ENCODE measurements at regions not wholly inside any gene's neighbourhood (a gene's known extent, or its start where the extent isn't known, plus 50 kb on each side); places are given as distances from the start of the nearest gene placed in this dataset.

DNA sequence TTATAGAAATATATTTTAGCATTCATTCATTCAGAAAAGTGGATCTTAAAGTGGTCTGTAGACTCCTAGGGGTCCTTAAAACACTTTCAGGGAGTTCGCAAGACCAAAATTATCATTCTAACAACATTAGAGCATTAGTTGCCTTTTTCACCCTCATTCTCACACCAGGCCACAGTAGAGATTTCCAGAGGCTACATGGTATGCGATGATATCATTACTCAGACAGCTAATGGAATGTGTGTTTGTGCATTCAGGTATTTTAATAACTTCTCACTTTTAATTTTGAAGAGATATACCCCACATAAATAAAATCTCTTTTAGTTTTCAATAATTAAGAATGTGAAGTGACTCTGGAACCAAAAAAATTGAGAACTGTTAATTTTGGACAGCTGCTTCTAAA is 206.9 kb downstream of the NSUN3 start:
- no peak for DNase-seq

- no peak for DNase-seq
These were observed 209.2 kb downstream of the NSUN3 start for GRCh38 chr3:94272016-94272415.

- no peak for DNase-seq
These were observed 218.1 kb downstream of the NSUN3 start for GRCh38 chr3:94280958-94281357.

DNA sequence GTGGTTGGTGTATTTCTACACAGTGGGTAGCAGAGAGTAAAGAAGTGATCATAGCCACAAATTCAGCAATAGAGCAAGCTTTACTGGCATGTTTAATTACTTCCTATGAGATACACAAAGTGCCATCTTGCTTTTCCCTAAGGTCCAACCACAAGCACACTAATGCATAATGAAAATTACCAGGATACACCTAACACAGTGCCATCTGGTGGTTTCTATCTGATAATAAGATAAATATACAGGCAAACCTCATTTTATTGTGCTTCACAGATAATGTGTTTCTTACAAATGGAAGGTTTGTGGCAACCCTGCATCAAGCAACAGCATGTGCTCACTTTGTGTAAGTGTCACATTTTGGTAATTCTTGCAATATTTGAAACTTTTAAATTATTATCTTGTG is 223.0 kb downstream of the NSUN3 start:
- no peak for DNase-seq

GRCh38 chr3:94291686-94292085 is 228.8 kb downstream of the NSUN3 start:
- no peak for DNase-seq

DNA sequence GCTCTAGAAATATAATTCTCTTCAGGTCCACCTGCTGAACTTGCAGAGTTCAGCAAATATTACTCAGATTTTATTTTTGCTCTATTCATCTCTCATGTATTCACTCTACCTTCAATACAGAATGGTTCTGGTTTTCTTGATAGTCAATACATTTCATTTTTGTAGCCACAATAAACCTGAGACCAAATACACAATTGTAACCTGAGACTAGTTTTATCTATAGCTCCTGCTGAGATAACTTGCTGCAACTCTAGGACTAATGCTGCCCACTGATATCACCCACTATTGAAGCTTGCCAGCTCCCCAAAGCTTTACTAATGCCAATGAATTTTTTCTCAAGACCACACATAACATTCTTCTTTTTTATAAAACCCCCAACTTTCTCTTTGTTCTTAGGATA is 229.3 kb downstream of the NSUN3 start:
- DNase-seq: no peak

GRCh38 chr3:94293793-94294195 is 230.9 kb downstream of the NSUN3 start:
- no peak for DNase-seq

GRCh38 chr3:94294806-94295205 is 231.9 kb downstream of the NSUN3 start:
- DNase-seq: no peak

DNA sequence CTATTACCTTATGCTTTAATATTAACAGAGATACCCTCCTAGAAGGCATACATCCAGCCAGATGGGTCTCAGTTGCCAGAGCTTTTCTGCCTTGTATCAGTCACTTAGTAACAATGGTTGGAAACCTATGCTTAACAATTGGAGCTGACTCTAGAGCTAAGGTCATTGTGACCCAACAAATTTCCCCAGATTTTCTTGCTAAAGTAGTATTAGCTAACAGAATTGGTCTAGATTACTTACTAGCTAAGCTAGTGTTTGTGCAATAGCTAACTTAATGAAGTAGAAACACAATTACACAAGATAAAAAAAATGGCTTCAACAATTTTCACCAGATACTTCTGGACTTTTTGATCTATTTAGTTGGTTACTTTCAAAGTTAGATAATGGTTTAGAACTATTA is 236.9 kb downstream of the NSUN3 start:
- no peak for DNase-seq

DNA sequence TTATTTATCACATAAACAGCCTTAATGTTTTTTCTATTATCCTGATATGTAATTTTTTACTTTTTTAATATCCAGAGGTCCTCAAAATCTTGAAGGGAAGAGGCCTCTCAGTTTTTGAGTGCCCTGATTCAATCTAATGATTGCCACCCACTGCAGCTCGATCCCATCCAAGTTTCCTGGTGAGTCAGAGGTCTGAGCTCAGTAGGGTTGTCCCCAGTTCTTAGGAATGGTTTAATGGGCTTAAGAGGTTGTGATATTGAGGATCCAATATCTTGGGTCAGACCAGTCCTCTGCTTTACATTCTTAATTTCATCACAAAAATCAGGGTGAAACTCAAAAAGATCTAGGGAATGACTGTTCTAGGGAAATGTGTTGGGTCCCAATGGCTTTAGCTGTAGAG is 238.5 kb downstream of the NSUN3 start:
- no peak for DNase-seq

- DNase-seq: no peak
These were observed 240.4 kb downstream of the NSUN3 start for GRCh38 chr3:94303266-94303665.

DNA sequence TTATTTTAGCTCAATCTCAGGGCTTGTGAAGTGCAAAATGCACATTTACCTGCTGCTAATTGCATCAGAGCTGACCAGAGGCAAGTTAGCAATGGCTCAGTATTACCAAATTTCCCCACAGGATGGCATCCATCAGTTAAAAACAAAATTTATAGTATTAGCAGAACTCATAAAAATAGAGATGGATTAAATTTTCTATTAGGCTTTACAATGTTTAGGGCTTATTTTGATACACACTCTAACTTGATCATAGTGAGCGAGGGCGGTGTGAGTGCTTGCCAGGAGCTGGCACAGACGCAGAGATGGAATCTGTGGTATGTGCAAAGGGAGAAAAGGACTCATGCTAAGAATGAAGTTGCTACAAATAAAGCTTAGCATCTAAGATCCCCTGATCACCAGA is 241.0 kb downstream of the NSUN3 start:
- no peak for DNase-seq

DNA sequence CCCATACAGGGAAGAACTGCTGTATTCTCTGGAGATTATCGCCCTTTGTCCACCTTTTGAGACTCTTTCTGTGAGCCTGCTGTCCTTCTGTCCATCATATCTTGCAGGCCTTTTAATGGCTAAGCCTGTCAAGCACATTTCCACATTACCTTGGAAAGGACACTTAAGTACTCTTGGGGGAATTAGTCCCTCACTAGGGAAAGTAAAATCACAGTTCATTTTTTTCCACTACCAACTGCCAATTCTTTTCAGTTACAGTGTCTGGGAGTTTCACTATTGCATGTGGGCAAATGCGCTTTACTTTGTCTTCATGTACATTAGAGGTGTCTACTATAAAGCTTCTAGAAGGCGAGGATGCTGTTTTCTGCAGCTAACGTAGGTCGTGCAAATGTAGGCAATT is 242.1 kb downstream of the NSUN3 start:
- DNase-seq: no peak

DNA sequence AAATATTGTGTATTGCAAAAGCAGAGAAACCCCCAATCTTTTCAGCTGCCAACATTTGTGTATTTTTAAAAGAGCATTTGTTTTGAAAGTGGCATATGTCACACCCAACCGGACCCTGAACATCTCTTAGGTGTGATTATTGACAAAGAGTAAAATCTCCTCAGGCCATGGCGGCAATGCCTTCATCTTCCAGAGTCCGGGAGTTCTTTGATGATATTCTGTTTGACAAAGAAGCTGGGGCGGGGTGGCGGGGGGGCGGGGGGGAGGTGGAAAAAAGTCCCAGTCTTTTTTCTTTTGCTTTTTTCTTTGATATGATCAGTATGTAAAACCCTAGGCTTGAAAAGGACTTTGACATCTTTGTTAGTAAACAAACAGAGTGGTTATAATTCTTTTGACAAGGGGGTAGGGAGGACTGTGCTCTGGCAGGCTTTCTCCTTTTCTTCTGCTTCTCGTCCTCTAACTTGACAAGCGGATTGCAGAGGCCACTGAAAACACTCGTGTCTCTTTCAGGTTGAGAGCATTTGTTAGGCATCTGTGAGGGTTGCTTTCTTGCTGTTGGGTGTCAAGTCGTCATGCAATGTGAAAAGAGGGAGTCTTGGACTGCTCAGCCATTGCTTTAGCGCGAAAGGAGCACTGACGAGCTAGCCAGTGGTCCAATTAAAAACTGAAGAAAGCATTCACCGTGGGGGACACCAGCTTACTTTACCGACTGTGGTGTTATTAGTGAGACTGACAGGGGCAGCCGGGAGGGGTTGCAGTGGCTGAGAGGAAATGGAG is 243.2 kb downstream of the NSUN3 start:
- DNase-seq: no peak

DNA sequence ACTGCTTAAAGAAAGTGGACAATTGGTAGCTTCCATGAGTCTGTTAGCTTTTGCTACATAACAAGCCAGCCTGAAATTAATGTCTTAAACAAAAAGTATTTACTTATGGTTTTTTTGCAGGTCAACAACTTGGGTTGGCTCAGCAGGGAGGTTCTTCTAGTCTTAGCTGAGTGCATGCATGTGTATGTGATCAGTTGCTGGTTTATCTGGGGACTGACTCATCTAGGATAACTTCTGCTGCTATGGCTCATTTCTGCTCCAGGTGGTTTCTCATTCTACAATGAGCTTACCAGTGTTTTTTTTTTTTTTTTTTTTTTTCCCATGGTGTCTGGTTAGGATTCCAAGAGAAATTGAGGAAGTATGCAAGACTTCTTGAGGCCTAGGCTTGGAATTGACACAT is 244.7 kb downstream of the NSUN3 start:
- DNase-seq: no peak

DNA sequence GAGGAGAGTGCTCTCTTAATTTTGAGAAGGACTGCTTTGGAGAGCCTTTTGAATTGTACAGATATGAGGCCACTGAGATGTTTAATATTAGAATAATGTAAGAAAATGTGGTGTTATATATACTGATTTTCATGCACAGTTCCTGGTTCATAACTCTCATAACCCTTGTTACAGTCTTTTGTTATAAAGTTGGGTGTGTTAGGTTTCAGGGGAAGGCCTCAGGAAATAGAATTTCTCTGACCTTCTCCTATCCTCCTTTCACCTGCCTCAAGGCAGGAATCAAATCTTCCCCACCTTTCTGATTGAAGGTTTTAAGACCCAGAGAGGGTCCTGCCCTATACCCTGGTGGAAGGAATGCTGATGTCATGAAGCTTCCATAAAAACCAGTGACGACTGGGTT is 245.9 kb downstream of the NSUN3 start:
- DNase-seq: no peak

DNA sequence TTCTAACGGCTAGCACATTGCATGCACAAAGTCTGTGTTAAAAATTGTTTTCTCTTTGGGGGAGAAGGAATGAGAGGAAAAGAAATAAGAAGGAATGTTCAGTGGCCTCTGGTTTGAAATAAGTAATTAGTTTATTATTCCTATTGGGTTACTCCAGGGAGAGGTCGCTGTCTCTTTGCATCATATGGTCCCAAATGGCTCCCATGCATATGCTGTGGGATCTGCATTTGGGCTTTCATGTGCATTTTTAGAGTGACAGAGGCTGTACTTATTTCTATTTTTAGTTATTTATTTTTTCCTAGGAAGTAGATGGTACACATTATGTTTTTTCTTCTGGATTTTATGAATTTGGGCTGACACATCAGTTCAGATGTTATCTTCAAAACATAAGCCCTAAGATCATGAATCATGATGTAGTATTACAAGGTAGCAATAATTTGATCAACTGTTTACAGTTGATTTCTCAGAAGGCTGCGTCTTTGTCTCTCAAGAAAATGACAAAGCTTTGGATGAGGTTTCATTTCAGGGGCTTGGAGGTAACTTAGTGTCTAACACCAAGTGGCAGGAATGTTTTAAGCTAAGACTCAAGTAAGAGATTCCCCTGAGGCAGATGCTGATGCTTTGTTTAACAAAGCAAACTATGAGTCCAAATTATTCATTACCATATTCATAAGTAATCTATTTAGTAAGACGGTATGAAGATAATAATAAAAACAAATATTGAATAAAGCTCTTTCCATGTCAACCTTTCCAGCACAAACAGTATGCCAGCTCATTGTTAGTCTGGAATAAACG is 247.7 kb downstream of the NSUN3 start:
- no peak for DNase-seq

DNA sequence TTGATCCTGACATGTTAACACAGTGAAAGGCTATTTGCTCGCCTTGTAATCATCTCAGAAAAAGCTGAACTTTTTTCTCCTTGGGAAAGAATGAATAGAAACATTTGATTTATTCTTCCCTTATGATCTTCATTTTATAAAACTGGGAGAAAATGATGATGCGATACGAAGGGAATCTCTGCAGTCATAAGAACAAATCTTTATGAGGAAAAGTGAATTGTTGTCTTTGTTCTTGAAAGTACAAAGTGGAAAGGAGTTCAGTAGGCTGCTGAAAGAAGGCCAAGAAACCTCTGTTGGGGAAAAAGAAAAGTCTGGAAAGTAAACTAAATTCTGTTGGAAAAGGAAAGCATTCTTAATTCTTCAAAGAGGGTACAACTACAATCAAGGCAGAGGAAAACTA is 248.8 kb downstream of the NSUN3 start:
- no peak for DNase-seq

DNA sequence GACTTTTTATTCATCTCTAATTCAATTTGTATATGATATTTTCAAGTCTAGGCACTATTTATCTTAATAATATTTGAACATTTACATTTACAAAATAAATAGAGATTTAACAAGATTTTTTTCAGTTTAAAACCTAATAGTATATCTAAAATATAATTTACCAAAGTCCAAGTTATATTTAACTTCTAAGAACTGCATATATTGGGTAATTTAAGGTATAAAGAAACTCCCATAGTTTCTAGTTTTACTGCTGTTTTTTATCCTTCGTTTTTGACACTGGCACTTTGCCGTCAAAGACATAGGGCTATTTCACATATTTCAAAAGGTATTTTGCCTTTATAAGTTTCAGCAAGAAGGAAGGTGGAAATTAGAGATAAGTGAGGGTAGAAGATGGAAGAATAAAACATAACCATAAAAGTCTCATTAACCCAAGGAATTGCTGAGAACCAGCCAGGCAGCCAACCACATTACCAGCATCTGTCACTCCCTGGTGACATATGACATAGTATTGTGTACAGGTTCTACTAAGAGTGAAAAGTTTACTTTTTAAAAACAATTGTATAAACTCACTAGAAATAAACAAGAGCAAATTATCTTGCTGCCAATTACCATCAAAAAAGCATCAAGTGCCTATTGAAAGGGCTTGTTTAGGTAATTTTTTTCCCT is 251.5 kb downstream of the NSUN3 start:
- DNase-seq: no peak

GRCh38 chr3:94317017-94317416 is 254.2 kb downstream of the NSUN3 start:
- no peak for DNase-seq

DNA sequence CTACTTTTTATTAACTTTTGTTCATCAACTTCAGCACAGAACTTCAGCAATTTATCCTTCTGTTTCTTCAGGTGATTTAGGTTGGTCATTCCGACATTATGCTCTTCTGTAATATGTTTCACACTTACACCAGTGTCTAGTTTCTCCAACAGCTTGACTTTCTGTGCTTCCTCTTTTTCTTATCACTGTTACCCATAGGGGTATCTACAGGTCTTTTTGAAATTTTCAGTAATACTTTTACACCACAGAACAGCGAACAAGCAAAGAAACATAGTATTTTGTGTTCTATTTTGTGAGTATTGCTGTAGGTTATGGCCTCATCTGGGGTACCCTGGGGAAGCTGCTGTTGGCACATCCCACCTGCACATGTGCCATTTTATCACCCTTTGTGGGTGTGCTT is 260.7 kb downstream of the NSUN3 start:
- DNase-seq: no peak

DNA sequence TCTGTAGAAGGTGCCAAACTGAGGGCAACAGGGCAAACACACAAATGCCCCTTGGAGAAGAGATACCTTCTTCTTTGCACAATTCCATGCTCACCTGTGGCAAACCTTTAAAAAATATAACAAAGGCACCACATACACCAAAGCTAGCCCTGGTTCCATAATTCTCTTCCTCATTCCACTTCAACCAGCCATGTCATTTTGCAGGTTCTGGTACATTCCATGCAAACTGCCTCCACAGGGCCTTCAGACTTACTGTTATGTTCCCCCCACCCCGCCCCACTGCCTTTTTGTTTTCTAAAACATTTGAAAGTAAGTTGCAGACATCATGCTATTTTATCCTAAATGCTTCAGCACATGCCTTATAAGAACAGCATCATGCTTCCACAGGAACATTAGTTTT is 269.0 kb downstream of the NSUN3 start:
- DNase-seq: no peak

DNA sequence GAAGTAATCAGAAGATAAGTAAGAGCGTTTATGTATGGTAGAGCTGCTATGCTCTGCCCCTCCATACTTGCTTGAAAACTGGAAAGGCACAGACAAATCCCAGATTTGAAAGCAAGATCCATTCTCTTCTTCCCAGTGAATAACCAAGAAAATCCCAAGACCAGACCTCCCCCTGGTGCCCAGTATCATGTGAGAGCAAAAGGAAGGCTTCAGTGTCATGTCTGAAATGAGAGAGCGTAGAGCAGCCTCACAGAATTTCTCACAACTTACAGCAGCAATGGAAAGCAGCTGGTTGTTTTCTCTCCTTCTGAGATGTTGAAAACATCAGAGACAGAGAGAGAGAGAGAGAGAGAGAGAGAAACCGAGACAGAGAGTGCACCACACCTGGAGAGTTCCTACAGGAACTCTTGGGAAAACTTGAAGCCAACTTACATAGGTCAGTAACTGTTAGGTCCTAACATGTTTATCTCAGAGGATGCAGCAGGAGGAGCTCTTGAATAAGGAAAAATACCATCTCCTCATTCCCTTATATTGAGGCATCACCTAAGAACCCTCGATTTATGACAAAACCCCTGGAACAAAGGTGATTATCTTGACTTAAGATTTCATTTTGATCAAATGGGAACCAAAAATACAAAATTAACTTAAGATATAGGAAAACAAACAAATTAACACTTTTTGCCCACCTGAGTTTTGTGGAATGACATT is 273.3 kb downstream of the NSUN3 start:
- no peak for DNase-seq
